Mucosa of gallbladder (tissue), 1 donor: ENCODE measurements at regions not wholly inside any gene's neighbourhood (a gene's known extent, or its start where the extent isn't known, plus 50 kb on each side); places are given as distances from the start of the nearest gene placed in this dataset.

ENCODE experiments used
- DNase-seq: peaks from one replicate; pipeline ENCODE4 v3.0.0-alpha.2; 2020; ENCODE audit warnings: low spot score
- donor health status: DM: no; HTN: no; CAD: no.

DNA sequence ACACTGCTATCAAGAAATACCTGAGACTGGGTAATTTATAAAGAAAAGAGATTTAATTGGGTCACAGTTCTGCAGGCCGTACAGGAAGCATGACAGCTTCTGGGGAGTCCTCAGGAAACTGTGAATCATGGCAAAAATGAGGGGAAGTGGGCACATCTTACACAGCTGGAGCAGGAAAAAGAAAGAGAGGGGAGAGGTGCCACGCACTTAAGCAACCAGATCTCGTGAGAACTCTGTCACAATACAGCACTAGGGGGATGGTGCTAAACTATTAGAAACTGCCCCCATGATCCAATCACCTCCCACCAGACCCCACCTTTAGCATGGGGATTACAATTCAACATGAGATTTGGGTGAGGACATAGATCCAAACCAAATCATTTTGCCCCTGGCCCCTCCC is 105.5 kb upstream of the CPLX2 start:
- DNase-seq: no peak

DNA sequence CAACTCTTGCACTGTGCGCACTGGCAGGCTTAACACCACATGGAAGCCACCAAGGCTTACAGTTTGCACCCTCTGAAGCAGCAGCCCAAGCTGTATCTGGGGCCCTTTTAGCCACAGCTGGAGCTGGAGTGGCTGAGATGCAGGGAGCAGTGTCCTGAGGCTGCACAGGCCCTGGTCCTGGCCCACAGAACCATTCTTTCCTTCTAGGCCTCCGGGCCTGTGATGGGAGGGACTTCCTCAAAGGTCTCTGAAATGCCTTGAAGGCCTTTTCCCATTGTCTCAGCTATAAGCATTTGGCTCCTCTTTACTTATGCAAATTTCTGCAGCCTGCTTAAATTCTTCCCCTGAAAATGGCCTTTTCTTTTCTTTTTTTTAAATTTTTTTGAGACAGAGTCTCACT is 104.4 kb upstream of the CPLX2 start:
- no peak for DNase-seq

DNA sequence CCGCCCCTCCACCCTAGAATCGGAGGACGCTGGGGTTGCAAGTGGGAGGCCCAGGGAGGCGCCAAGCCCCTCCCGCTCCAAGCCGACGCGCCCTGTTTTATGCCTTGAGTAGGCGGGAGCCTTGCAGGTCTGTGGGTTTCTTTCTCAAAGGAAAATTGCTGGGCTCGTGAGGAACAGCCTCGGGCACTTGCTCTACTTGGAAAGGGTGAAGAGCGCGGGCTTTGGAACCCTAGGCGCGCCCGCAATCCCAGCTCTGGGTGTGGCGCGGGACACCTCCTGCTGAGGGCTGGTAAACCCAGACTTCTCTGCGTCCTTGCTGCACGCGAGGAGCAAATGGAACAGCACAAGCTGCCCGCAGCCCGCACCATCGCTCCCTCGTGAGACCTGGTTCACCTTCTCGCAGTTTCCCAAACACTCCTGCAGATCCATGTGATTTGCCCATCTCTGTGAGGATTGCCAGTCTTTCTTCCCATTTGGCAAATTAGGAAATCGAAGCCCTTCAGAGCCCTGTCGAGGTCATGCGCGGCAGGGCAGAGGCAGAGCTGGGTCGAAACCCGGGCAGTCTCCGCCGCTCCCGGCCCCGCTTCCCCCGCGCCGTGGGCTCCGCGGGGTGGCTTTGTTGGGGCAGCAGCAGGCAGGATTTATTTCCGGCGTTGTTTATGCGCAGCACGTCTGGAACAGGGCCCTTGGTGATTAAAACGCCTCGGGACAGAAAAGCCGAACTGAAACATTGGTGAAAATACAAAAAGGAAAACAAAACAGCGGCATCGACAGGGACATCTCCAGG is 98.4 kb upstream of the CPLX2 start:
- no peak for DNase-seq

DNA sequence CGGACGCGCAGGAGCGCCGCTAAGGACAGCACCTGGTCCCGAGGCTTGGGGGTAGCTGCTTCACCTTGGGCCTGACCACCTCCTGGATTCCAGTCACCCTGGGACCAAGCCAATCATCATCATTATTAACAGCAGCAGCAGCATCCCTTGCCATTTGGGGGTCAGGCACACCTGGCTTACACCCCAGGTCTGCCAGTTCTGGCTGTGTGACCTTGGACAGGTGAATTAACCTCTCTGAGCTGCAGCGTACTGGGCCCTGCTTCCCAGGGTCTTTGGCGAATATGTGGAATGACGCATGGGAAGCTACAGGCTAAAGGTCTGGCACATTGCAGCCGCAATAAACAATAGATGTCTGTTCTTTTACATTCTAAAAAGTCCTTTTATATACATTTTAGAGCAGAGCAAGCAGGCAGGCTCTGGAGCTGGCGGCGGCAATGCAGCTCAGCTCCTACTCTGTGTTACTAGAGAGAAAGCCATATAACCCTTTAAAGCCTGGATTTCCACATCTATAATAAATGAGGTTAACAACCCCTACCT is 97.8 kb upstream of the CPLX2 start:
- no peak for DNase-seq

DNA sequence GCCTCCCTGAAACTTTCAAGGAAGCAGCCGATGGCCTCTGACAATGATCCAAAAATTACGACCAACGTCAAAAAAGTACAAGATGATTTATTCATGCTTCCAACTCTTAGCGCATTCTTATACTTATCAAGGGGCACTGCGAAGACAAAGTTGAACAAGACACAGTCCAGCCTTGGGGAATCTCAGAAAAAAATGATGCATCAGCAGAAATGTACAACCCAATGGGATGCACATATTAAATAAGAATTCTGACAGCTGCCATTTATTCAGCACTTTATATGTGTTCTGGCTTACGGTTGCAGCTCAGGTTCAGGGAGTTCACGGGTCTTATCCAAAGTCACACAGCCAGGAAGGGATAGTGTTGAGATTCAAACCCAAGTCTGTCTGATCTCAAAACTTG is 96.0 kb upstream of the CPLX2 start:
- no peak for DNase-seq

DNA sequence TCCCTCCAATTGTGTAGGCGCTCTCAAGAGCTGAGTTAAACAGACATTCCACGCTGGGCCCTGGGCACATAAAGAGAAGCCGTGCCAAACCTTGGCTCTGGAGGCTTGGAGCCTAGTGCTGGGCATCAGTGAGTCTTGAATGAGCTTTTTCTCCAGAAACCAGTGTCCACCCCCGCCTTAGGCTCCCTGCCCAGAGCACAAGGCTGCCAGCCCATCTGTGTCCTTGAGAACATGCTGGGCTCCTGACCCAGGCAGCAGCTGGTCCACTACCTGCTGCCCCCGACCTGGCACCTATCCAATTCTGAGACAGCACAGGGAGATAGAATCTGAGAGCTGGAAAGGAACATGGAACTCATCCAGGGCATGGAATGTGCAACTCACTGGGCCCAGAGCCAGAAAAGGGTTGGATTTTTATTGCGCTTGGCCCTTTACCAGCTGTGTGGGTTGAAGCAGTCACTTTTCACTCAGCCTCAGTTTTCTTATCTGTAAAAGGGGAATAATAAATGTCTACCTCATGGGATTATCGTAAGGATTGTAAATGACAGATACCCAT is 92.4 kb upstream of the CPLX2 start:
- DNase-seq: no peak

DNA sequence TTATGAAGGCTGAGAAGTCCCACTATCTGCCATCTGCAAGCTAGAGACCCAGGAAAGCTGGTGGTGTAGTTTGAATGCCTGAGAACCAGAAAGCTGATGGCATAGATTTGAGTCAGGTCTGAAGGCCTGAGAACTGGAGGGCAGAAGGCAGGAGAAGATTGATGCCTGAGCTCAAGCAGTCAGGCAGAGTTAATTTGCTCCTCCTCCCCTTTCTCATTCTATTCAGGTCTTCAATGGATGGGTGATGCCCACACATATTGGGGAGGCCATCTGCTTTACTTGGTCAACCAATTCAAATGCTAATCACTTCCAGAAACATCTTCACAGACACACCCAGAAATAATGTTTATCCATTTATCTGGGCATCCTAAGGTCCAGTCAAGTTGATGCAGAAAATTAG is 87.6 kb upstream of the CPLX2 start:
- no peak for DNase-seq

DNA sequence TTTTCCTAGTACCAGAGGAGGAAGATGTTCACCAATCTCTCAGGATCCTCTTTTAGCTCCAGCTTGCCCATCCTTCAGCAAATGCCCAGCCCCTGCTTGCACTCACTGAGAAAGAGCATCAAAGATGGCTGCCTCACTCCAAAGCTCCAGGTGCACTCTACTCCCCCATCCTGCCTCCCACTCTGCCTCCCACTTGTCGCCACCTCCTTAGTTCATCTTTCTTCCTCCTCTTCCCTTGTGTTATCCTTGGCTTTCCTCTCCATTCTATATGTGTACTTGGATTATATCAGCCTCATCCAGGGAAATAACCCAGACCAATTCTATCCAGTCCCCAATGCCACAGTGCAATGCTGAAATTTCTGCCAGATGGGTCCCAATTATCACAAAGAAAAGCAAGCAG is 87.1 kb upstream of the CPLX2 start:
- no peak for DNase-seq

DNA sequence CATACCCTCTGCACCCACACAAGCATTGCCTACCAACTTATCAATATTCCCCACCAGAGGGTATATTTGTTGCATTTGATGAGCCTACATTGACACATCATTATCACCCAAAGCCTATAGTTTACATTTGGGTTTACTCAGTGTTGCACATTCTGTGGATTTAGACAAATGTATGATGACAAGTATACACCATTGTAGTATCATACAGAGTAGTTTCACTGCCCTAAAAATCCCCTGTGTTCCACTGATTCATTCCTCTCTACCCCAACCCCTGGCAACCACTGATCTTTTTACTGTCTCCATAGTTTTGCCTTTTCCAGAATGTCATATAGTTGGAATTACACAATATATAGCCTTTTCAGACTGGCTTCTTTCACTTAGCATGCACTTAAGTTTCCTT is 85.7 kb upstream of the CPLX2 start:
- DNase-seq: no peak

GRCh38 chr5:175788155-175788787 is 83.1 kb upstream of the CPLX2 start:
- DNase-seq: no peak

DNA sequence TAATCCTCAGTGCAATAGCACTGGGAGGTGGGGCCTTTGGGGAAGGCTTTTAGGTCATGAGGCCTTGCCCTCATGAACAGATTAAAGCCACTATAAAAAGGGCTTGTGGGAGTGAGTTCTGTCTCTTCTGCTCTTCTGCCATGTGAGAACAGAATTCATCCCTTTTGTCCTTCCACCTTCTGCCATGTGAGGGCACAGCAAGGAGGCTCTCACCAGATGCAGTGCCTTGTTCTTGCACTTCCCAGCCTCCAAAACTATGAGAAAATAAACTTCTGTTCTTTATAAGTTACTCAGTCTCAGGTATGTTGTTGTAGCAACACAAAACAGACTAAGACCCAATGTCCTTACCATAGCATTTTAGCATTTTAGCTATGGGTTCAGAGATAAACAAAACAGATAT is 81.7 kb upstream of the CPLX2 start:
- no peak for DNase-seq

DNA sequence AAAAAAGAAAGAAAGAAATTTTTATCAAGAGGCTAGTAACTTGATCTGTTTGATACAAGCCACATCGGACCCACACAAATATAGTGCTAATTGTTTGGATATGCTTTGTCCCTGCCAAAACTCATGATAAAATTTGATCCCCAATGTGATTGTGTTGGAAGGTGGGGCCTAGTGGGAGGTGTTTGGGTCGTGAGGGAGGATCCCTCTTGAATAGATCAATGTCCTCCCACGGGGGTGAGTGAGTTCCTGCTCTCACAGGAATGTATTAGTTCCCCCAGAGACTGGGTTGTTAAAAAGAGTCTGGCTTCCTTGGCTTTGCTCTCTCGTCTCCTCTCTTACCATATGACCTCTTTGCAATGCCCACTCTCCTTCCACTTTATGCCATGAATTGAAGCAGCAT is 80.6 kb upstream of the CPLX2 start:
- no peak for DNase-seq

DNA sequence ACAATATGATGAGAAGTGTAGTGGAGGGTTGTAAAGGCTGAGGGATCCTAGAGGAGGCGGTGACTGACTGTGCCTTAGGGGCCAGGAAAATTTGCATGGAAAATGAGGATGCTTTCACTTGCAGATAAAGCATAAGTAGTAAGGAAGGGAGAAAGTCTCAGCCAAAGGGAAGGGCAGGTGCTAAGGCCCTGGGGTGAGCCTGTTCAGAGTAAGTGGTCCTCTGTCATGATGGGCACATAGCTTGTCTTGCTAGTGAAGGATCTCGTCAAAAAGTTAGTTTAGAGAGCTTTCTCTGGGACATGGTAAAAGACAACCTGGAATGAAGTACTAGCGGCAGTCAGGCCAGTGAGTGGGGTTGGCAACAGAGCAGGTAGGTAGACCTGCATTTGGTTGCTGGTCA is 75.4 kb upstream of the CPLX2 start:
- no peak for DNase-seq

DNA sequence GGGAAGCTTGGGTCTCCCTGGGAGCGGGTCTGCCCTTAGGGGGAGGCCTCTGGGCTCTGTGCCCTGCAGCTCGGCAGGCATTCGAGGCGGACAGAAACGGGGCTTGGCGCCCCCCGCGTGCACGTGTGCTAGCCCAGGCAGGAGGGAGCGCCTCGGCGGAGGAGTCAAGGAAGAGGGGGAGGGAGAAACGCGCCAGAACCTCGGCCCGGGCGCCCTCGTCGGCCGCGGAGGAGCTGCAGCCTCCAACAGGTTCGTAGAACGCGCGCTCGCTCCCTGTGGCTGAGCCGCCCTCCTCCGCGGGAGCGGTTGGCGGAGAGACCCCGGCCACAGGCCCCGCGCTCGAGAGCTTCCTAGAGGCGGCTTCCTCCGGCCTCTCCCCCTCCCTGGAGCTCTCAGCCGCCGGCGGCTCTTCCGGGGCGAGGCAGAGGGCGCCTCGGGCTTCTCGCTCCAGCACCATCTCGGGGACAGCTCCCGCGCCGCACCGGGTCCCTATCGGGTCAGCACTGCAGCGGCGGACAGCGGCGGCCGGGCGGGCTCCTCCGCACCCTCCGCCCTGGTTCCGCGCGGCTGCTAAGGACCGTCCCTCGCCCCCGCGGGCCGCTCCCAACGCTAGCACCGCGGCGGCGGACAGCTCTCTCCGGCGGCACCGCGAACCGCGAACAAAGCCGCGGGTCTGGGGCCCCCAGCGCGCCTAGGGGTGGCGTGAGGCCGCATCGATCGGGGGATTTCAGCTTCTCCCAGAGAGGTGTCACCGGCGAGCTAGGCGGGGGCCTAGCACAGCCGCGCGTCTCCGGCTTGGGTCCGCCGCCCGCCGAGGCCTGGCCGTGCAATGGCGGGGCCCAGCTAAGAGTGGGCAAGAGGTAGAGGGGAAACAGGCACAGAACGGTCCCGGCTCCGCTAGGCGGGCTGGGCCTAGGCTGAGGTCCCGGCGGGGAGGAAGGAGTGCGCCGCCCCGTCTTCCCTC is 74.6 kb upstream of the CPLX2 start:
- peak; percentile 86 for DNase-seq

- no peak for DNase-seq
These were observed 73.8 kb upstream of the CPLX2 start for GRCh38 chr5:175797521-175798038.

DNA sequence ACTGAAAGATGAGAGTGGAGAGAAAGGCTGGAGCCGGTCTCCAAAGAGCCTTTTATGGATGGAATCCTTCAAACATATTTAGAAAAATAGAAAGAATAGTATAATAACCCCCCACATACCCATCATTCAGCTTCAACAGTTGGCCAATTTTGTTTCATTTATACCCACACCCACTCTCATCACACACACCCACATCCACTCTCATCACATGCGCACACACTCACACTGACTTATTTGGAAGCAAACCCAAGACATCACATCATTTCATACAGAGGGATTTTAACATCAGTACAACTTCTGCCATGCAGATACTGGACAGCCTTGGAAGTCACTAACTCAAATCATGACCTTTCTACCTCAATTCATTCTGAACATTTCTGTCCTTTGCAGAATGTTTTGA is 72.8 kb upstream of the CPLX2 start:
- DNase-seq: no peak

DNA sequence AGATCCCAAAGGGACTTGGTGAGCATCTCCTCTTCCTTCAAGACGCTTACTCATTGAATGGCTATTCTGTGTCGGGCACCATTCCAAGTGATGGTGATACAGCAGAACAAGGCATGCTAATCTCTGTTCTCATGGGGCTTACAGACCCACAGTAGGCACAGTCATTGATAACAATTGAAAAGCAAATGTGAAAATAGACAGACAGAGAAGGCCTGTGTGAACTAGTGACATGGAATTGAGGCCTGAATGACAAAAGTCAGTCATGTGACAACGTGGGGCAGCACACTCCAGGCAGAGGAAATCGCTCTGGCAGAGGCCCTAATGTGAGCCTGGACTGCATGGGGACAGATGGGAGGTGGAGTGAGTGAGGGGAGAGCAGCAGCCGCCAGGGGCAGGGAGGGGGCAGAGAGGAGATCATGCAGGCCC is 70.7 kb upstream of the CPLX2 start:
- no peak for DNase-seq

DNA sequence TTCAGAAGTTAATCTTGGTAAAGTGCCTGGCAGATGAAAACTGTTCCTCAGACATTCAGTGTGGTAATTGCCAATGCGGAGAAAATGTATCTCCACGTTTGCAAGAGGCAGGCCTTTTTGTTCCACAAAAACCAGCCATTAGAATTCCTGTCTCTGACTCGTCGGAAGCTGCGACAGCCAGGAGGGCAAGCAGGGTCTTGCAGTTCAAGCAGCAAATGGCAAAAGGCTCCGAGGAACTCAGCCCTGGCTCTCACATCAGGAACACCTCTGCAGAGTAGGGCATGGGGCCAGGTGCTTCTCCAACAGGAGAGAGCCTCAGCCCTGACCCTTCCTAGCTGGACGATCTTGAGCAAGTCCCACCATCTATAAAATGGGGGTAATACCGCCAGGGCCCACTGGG is 69.0 kb upstream of the CPLX2 start:
- no peak for DNase-seq

GRCh38 chr5:175803254-175803653 is 68.1 kb upstream of the CPLX2 start:
- DNase-seq: no peak

- no peak for DNase-seq
These were observed 67.5 kb upstream of the CPLX2 start for GRCh38 chr5:175803736-175804454.
